ENCODE measurements at regions not wholly inside any gene's neighbourhood (a gene's known extent, or its start where the extent isn't known, plus 50 kb on each side); places are given as distances from the start of the nearest gene placed in this dataset.

- peak in 1 of 42 donors; percentile 3 for DNase-seq
- intact Hi-C loops (cut with DNase I), result no loop called here
These were observed 112.2 kb upstream of the SLC4A7 start for GRCh38 chr3:27596334-27596841.

- intact Hi-C loops (cut with DNase I), result no loop called here
- DNase-seq, result no peak
These were observed 110.0 kb upstream of the SLC4A7 start for GRCh38 chr3:27594096-27594690.

GRCh38 chr3:27593173-27593572, 109.0 kb upstream of the SLC4A7 start:
- DNase-seq, result no peak
- intact Hi-C loops (cut with DNase I), result no loop called here

GRCh38 chr3:27591312-27592210, 107.4 kb upstream of the SLC4A7 start:
- intact Hi-C loops (cut with DNase I), result no loop called here
- DNase-seq, result no peak

- intact Hi-C loops (cut with DNase I), result no loop called here
- no peak for DNase-seq
These were observed 106.5 kb upstream of the SLC4A7 start for GRCh38 chr3:27590437-27591298.

GRCh38 chr3:27589795-27590194, 105.6 kb upstream of the SLC4A7 start:
- intact Hi-C loops (cut with DNase I), result no loop called here
- DNase-seq, result no peak

GRCh38 chr3:27585429-27585828, 101.2 kb upstream of the SLC4A7 start:
- DNase-seq, result no peak
- intact Hi-C loops (cut with DNase I), result no loop called here

GRCh38 chr3:27584874-27585273, 100.7 kb upstream of the SLC4A7 start:
- intact Hi-C loops (cut with DNase I), result no loop called here
- no peak for DNase-seq

- intact Hi-C loops (cut with DNase I), result no loop called here
- DNase-seq, result no peak
These were observed 97.7 kb upstream of the SLC4A7 start for GRCh38 chr3:27581852-27582251.

GRCh38 chr3:27578032-27578431, 93.8 kb upstream of the SLC4A7 start:
- DNase-seq, result no peak
- intact Hi-C loops (cut with DNase I), result no loop called here

GRCh38 chr3:27577504-27577903, 93.3 kb upstream of the SLC4A7 start:
- intact Hi-C loops (cut with DNase I), result no loop called here

GRCh38 chr3:27576171-27576570, 92.0 kb upstream of the SLC4A7 start:
- no peak for DNase-seq
- intact Hi-C loops (cut with DNase I), result no loop called here

More at GRCh38 chr3:27577504-27577903, 93.3 kb upstream of the SLC4A7 start:
- DNase-seq, result no peak

- intact Hi-C loops (cut with DNase I), result no loop called here
- DNase-seq, result no peak
These were observed 91.3 kb upstream of the SLC4A7 start for GRCh38 chr3:27575499-27575898.

- intact Hi-C loops (cut with DNase I), result no loop called here
- DNase-seq, result no peak
These were observed 90.2 kb upstream of the SLC4A7 start for GRCh38 chr3:27574438-27574795.

- no peak for DNase-seq
- intact Hi-C loops (cut with DNase I), result no loop called here
These were observed 89.7 kb upstream of the SLC4A7 start for GRCh38 chr3:27573780-27574437.

GRCh38 chr3:27573138-27573537, 89.0 kb upstream of the SLC4A7 start:
- DNase-seq, result no peak
- intact Hi-C loops (cut with DNase I), result no loop called here

GRCh38 chr3:27571345-27571744, 87.2 kb upstream of the SLC4A7 start:
- no peak for DNase-seq
- intact Hi-C loops (cut with DNase I), result no loop called here

- intact Hi-C loops (cut with DNase I), result no loop called here
- DNase-seq, result no peak
These were observed 86.4 kb upstream of the SLC4A7 start for GRCh38 chr3:27570421-27571106.

- intact Hi-C loops (cut with DNase I), result no loop called here
- peak in 40 of 42 donors; percentile 10 to 67 (median 40) for DNase-seq
These were observed 84.2 kb upstream of the SLC4A7 start for GRCh38 chr3:27568393-27568792.

Measured in head of caudate nucleus (tissue), 42 donors.